ENCODE measurements at regions not wholly inside any gene's neighbourhood (a gene's known extent, or its start where the extent isn't known, plus 50 kb on each side); places are given as distances from the start of the nearest gene placed in this dataset.

DNA sequence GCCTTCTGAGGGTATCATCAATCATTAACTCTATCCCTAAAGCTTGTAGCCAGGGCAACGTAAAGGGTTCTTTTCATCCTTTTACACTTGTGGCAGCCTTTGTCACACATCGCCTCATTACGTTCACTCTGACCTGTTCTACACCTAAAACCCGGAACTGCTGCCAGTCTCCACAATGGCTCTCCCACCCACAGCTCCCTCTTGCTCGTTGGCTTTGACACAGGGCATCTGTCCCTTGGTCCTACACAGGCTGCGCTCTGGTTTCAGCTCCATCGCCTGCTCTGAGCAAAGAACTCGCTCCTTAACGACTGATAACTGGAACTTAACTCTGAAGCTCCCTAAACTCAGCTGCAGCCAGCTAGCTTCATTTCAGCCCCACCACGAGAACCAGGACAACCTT lies 112.8 kb upstream of the CTNND2 start:
- no peak for DNase-seq (ENCODE audit: low spot score in 2 of 2)

DNA sequence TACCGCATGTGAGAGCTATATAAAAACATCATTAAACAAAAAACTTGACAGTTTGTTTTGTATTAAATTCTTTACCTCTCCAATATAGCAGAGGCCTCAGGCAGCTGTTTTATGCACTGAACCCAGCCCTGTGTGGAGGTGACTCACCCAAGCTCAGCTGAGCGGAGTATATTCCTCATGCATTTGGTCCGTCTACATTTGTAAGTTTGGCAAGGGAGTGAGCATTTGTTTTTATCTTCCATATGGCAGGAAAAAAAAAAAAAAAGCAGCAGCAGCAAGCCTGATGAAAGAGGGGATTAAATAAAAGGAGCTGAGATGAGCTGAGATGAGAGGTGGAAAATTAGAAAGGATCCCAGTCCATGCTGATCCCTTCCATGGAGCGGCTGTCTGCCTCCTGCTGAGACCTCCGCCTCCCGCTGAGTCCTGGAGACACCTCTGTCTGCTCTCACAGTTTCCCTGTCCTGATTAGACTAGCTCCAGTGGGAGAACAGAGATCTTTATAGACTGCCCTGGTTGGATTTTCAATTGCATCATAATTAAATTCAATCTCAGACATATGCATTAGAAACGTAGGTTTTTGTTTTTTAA lies 112.0 kb upstream of the CTNND2 start:
- DNase-seq (ENCODE audit: low spot score in 2 of 2), result no peak
- Histone ChIP-seq H3K36me3 (no peaks in the 10 kb centered on the region), H3K27me3 (no peaks in the 10 kb centered on the region), H3K4me3 (no peak overlapping the region), H3K4me1 (no peaks in the 10 kb centered on the region), H3K27ac (no peak overlapping the region), H3K9me3 (no peaks in the 10 kb centered on the region)
- 38% methylated on average over 7 of the region's 7 CpGs for WGBS
- TF ChIP-seq POLR2A (IDR thresholded peaks at IDR 0.05) (no peak), POLR2AphosphoS5 (IDR thresholded peaks at IDR 0.05) (no peak), EP300 (IDR thresholded peaks at IDR 0.05) (no peak)
- TF ChIP-seq, protein P1, sequence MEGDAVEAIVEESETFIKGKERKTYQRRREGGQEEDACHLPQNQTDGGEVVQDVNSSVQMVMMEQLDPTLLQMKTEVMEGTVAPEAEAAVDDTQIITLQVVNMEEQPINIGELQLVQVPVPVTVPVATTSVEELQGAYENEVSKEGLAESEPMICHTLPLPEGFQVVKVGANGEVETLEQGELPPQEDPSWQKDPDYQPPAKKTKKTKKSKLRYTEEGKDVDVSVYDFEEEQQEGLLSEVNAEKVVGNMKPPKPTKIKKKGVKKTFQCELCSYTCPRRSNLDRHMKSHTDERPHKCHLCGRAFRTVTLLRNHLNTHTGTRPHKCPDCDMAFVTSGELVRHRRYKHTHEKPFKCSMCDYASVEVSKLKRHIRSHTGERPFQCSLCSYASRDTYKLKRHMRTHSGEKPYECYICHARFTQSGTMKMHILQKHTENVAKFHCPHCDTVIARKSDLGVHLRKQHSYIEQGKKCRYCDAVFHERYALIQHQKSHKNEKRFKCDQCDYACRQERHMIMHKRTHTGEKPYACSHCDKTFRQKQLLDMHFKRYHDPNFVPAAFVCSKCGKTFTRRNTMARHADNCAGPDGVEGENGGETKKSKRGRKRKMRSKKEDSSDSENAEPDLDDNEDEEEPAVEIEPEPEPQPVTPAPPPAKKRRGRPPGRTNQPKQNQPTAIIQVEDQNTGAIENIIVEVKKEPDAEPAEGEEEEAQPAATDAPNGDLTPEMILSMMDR (IDR thresholded peaks at IDR 0.05), result no peak

More for the DNA sequence above, 112.8 kb upstream of the CTNND2 start:
- Histone ChIP-seq H3K27me3 (no peaks in the 10 kb centered on the region), H3K9me3 (no peaks in the 10 kb centered on the region), H3K27ac (no peak overlapping the region), H3K4me1 (no peaks in the 10 kb centered on the region), H3K4me3 (no peak overlapping the region), H3K36me3 (no peaks in the 10 kb centered on the region)
- WGBS, result 76% methylated on average over 10 of the region's 10 CpGs
- TF ChIP-seq EP300 (IDR thresholded peaks at IDR 0.05) (no peak), POLR2A (IDR thresholded peaks at IDR 0.05) (no peak), POLR2AphosphoS5 (IDR thresholded peaks at IDR 0.05) (no peak)
- TF ChIP-seq, protein P1 (IDR thresholded peaks at IDR 0.05), result no peak

DNA sequence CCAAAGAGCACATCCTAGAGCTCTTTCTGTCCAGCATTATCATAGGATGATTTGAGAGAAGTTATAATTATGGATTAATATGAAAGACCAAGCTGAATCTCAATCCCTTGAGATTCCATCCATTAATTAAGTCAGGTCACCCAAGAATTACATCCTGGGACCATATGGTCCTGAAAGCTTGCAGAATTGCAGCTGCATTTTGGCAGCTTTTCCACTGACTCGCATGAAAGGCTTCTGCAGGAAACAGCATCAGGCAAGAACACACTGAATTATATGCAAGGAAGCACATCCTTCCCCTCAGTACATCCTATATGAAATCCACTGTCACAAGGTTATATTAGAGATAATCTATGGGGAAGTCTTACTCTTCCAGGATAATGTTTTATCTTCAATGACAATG lies 109.1 kb upstream of the CTNND2 start:
- no peaks in the 10 kb centered on the region for H3K4me1 ChIP-seq
- H3K27ac ChIP-seq, result no peak overlapping the region
- H3K27me3 ChIP-seq, result no peaks in the 10 kb centered on the region
- WGBS, result 50% methylated on average over 1 of the region's 1 CpG
- no peak for DNase-seq (ENCODE audit: low spot score in 2 of 2)
- H3K9me3 ChIP-seq, result no peaks in the 10 kb centered on the region
- no peaks in the 10 kb centered on the region for H3K36me3 ChIP-seq
- TF ChIP-seq EP300 (IDR thresholded peaks at IDR 0.05), result no peak
- H3K4me3 ChIP-seq, result no peak overlapping the region

DNA sequence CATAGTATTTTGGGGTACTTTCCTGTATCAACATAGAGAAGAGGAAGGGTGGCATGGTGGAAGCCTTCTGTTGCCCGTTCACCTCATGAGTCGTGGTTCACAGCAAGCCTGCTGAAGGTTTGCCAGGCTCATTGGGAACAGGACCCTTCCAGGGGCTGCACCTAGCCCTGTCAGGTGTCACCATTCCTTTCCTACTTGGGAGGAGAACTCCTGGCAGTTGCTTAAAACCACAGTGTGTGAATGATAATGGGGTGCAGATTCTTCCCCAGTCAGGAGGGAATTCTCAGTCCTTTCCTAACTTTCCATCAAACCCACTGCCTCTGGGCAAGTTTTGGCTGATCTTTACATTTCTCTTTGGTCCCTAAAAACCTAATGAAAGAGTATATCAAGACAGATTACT lies 99.4 kb upstream of the CTNND2 start:
- H3K4me3 ChIP-seq, result no peak overlapping the region
- H3K27me3 ChIP-seq, result no peaks in the 10 kb centered on the region
- TF ChIP-seq EP300 (IDR thresholded peaks at IDR 0.05), result no peak
- TF ChIP-seq POLR2A (IDR thresholded peaks at IDR 0.05), result no peak
- TF ChIP-seq, protein P1 (IDR thresholded peaks at IDR 0.05), result no peak
- no peak for TF ChIP-seq POLR2AphosphoS5 (IDR thresholded peaks at IDR 0.05)
- DNase-seq (ENCODE audit: low spot score in 2 of 2), result no peak
- no peaks in the 10 kb centered on the region for H3K4me1 ChIP-seq
- peaks cover 2% of the 10 kb centered on the region for H3K9me3 ChIP-seq
- WGBS, result 86% methylated on average over 2 of the region's 2 CpGs
- no peaks in the 10 kb centered on the region for H3K36me3 ChIP-seq
- no peak overlapping the region for H3K27ac ChIP-seq

DNA sequence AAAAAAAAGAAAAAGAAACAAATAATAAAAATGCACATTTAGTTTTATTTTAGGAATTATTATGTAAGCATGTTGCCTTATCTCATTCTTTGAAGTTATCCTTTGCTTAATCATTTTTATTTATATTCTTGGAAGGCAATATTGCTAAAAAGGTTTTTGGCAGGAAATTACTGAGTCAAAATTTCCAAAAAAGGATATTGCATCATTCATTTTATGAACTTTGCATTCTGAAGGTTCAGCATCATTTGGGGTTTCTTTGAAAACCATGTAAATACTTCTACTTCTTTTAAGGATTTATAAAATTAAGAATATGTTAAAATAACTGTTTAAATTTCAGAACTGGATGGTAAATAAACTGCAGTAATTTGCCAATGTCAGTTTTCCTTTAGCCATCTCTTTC lies 94.2 kb upstream of the CTNND2 start:
- Histone ChIP-seq H3K36me3 (no peaks in the 10 kb centered on the region), H3K9me3 (peaks cover 3% of the 10 kb centered on the region), H3K27me3 (no peaks in the 10 kb centered on the region), H3K4me1 (no peaks in the 10 kb centered on the region), H3K4me3 (no peak overlapping the region), H3K27ac (no peak overlapping the region)
- no peak for DNase-seq (ENCODE audit: low spot score in 2 of 2)
- TF ChIP-seq, protein P1 (IDR thresholded peaks at IDR 0.05), result no peak
- TF ChIP-seq POLR2A (IDR thresholded peaks at IDR 0.05), result no peak
- no peak for TF ChIP-seq EP300 (IDR thresholded peaks at IDR 0.05)
- TF ChIP-seq POLR2AphosphoS5 (IDR thresholded peaks at IDR 0.05), result no peak

DNA sequence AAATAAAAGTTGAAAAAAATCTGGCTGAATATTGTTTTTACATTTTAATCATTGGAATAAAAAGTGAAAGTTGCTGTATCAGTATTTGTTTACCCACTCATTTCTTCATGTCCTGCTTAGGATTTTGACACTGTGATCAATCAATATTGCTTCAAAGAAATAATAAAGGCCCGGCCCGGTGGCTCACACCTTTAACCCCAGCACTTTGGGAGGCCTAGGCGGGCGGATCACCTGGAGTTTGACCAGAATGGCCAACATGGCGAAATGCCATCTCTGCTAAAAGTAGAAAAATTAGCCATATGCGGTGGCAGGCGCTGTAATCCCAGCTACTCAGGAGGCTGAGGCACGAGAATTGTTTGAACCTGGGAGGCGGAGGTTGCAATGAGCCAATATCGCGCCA lies 93.7 kb upstream of the CTNND2 start:
- H3K4me1 ChIP-seq, result no peaks in the 10 kb centered on the region
- TF ChIP-seq EP300 (IDR thresholded peaks at IDR 0.05) (no peak), POLR2A (IDR thresholded peaks at IDR 0.05) (no peak), POLR2AphosphoS5 (IDR thresholded peaks at IDR 0.05) (no peak)
- TF ChIP-seq, protein P1 (IDR thresholded peaks at IDR 0.05), result no peak
- DNase-seq (ENCODE audit: low spot score in 2 of 2), result no peak
- no peaks in the 10 kb centered on the region for H3K36me3 ChIP-seq
- H3K27me3 ChIP-seq, result no peaks in the 10 kb centered on the region
- 92% methylated on average over 11 of the region's 11 CpGs for WGBS
- H3K27ac ChIP-seq, result no peak overlapping the region
- H3K9me3 ChIP-seq, result peaks cover 3% of the 10 kb centered on the region
- no peak overlapping the region for H3K4me3 ChIP-seq
